GM12891 (cell line): ENCODE measurements at regions not wholly inside any gene's neighbourhood (a gene's known extent, or its start where the extent isn't known, plus 50 kb on each side); places are given as distances from the start of the nearest gene placed in this dataset.

Experiments
- PAX5 ChIP-seq: IDR thresholded peaks from 2 replicates; pipeline ENCODE4 v1.6.1; 2011; ENCODE audit warnings: low read length, moderate library complexity, mild to moderate bottlenecking; ENCODE audit not compliant: insufficient read depth, severe bottlenecking
- POLR2AphosphoS5 ChIP-seq: IDR thresholded peaks from 2 replicates; pipeline ENCODE4 v1.6.1; 2011; ENCODE audit warnings: low read depth, low read length, control low read depth

DNA sequence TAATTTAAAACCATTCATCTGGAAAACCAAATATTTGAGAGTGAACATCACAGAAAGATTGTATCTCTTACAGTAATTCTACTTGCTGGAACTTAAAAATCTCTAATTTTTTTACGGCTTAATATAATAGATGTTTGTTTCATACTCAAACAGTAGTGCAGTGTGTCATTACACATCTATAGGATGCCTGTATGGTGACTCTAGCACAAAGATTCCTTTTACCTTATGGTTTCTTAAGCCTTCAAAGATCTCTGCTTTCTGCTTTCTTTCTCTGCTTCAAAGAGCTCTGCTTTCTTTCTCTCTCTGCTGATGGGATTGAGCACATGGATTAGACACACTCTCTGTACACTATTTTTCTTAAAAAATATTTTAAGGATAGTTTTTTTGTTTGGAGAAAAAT lies 374.0 kb upstream of the CDH9 start:
- TF ChIP-seq PAX5, result no peak
- no peak for TF ChIP-seq POLR2AphosphoS5
